ENCODE measurements at regions not wholly inside any gene's neighbourhood (a gene's known extent, or its start where the extent isn't known, plus 50 kb on each side); places are given as distances from the start of the nearest gene placed in this dataset.

GRCh38 chr11:70871881-70872280 lies 380.5 kb downstream of the SHANK2 start:
- no peaks in the 10 kb centered on the region for H3K79me2 ChIP-seq (ENCODE audit: control insufficient read depth, insufficient read depth, low read length, unreplicated experiment)
- H3K27ac ChIP-seq (ENCODE audit: low read depth, low read length), result no peak overlapping the region
- no peak overlapping the region for H3K4me3 ChIP-seq (ENCODE audit: low read depth, low read length)
- no peaks in the 10 kb centered on the region for H3K4me1 ChIP-seq (ENCODE audit: control insufficient read depth, insufficient read depth, low read length, unreplicated experiment)
- no peaks in the 10 kb centered on the region for H3K27me3 ChIP-seq (ENCODE audit: insufficient read depth, low read length)
- no peaks in the 10 kb centered on the region for H3K36me3 ChIP-seq (ENCODE audit: insufficient read depth, low read length)
- H2AFZ ChIP-seq (ENCODE audit: low read length, unreplicated experiment), result no peak overlapping the region

- H3K4me1 ChIP-seq (ENCODE audit: control insufficient read depth, insufficient read depth, low read length, unreplicated experiment), result no peaks in the 10 kb centered on the region
- H3K27ac ChIP-seq (ENCODE audit: low read depth, low read length), result no peak overlapping the region
- H3K79me2 ChIP-seq (ENCODE audit: control insufficient read depth, insufficient read depth, low read length, unreplicated experiment), result no peaks in the 10 kb centered on the region
- no peak overlapping the region for H3K4me3 ChIP-seq (ENCODE audit: low read depth, low read length)
- no peak overlapping the region for H2AFZ ChIP-seq (ENCODE audit: low read length, unreplicated experiment)
- no peaks in the 10 kb centered on the region for H3K27me3 ChIP-seq (ENCODE audit: insufficient read depth, low read length)
- no peaks in the 10 kb centered on the region for H3K36me3 ChIP-seq (ENCODE audit: insufficient read depth, low read length)
These were observed 380.1 kb downstream of the SHANK2 start for GRCh38 chr11:70872299-70872698.

- Histone ChIP-seq H3K4me3 (ENCODE audit: low read depth, low read length) (no peak overlapping the region), H3K36me3 (ENCODE audit: insufficient read depth, low read length) (no peaks in the 10 kb centered on the region), H3K4me1 (ENCODE audit: control insufficient read depth, insufficient read depth, low read length, unreplicated experiment) (no peaks in the 10 kb centered on the region), H3K79me2 (ENCODE audit: control insufficient read depth, insufficient read depth, low read length, unreplicated experiment) (no peaks in the 10 kb centered on the region), H2AFZ (ENCODE audit: low read length, unreplicated experiment) (no peak overlapping the region), H3K27ac (ENCODE audit: low read depth, low read length) (no peak overlapping the region), H3K27me3 (ENCODE audit: insufficient read depth, low read length) (no peaks in the 10 kb centered on the region)
These were observed 379.2 kb downstream of the SHANK2 start for GRCh38 chr11:70872955-70873735.

- Histone ChIP-seq H3K79me2 (ENCODE audit: control insufficient read depth, insufficient read depth, low read length, unreplicated experiment) (no peaks in the 10 kb centered on the region), H3K27ac (ENCODE audit: low read depth, low read length) (no peak overlapping the region), H3K4me3 (ENCODE audit: low read depth, low read length) (no peak overlapping the region), H2AFZ (ENCODE audit: low read length, unreplicated experiment) (no peak overlapping the region), H3K27me3 (ENCODE audit: insufficient read depth, low read length) (no peaks in the 10 kb centered on the region), H3K36me3 (ENCODE audit: insufficient read depth, low read length) (no peaks in the 10 kb centered on the region), H3K4me1 (ENCODE audit: control insufficient read depth, insufficient read depth, low read length, unreplicated experiment) (no peaks in the 10 kb centered on the region)
These were observed 378.5 kb downstream of the SHANK2 start for GRCh38 chr11:70873736-70874412.

- no peak overlapping the region for H3K4me3 ChIP-seq (ENCODE audit: low read depth, low read length)
- no peaks in the 10 kb centered on the region for H3K4me1 ChIP-seq (ENCODE audit: control insufficient read depth, insufficient read depth, low read length, unreplicated experiment)
- H3K27ac ChIP-seq (ENCODE audit: low read depth, low read length), result no peak overlapping the region
- H2AFZ ChIP-seq (ENCODE audit: low read length, unreplicated experiment), result no peak overlapping the region
- H3K27me3 ChIP-seq (ENCODE audit: insufficient read depth, low read length), result no peaks in the 10 kb centered on the region
- no peaks in the 10 kb centered on the region for H3K79me2 ChIP-seq (ENCODE audit: control insufficient read depth, insufficient read depth, low read length, unreplicated experiment)
- no peaks in the 10 kb centered on the region for H3K36me3 ChIP-seq (ENCODE audit: insufficient read depth, low read length)
These were observed 375.7 kb downstream of the SHANK2 start for GRCh38 chr11:70876685-70877084.

GRCh38 chr11:70877151-70877550 lies 375.2 kb downstream of the SHANK2 start:
- Histone ChIP-seq H2AFZ (ENCODE audit: low read length, unreplicated experiment) (no peak overlapping the region), H3K4me1 (ENCODE audit: control insufficient read depth, insufficient read depth, low read length, unreplicated experiment) (no peaks in the 10 kb centered on the region), H3K79me2 (ENCODE audit: control insufficient read depth, insufficient read depth, low read length, unreplicated experiment) (no peaks in the 10 kb centered on the region), H3K27me3 (ENCODE audit: insufficient read depth, low read length) (no peaks in the 10 kb centered on the region), H3K4me3 (ENCODE audit: low read depth, low read length) (no peak overlapping the region), H3K36me3 (ENCODE audit: insufficient read depth, low read length) (no peaks in the 10 kb centered on the region), H3K27ac (ENCODE audit: low read depth, low read length) (no peak overlapping the region)

- Histone ChIP-seq H3K36me3 (ENCODE audit: insufficient read depth, low read length) (no peaks in the 10 kb centered on the region), H3K4me1 (ENCODE audit: control insufficient read depth, insufficient read depth, low read length, unreplicated experiment) (no peaks in the 10 kb centered on the region), H2AFZ (ENCODE audit: low read length, unreplicated experiment) (no peak overlapping the region), H3K79me2 (ENCODE audit: control insufficient read depth, insufficient read depth, low read length, unreplicated experiment) (no peaks in the 10 kb centered on the region), H3K27ac (ENCODE audit: low read depth, low read length) (no peak overlapping the region), H3K4me3 (ENCODE audit: low read depth, low read length) (no peak overlapping the region), H3K27me3 (ENCODE audit: insufficient read depth, low read length) (no peaks in the 10 kb centered on the region)
These were observed 374.0 kb downstream of the SHANK2 start for GRCh38 chr11:70878366-70878765.

- H3K79me2 ChIP-seq (ENCODE audit: control insufficient read depth, insufficient read depth, low read length, unreplicated experiment), result no peaks in the 10 kb centered on the region
- H3K4me3 ChIP-seq (ENCODE audit: low read depth, low read length), result no peak overlapping the region
- H3K4me1 ChIP-seq (ENCODE audit: control insufficient read depth, insufficient read depth, low read length, unreplicated experiment), result no peaks in the 10 kb centered on the region
- no peaks in the 10 kb centered on the region for H3K36me3 ChIP-seq (ENCODE audit: insufficient read depth, low read length)
- no peak overlapping the region for H2AFZ ChIP-seq (ENCODE audit: low read length, unreplicated experiment)
- H3K27ac ChIP-seq (ENCODE audit: low read depth, low read length), result no peak overlapping the region
- H3K27me3 ChIP-seq (ENCODE audit: insufficient read depth, low read length), result no peaks in the 10 kb centered on the region
These were observed 372.6 kb downstream of the SHANK2 start for GRCh38 chr11:70879601-70880285.

GRCh38 chr11:70880416-70880815 lies 372.0 kb downstream of the SHANK2 start:
- no peak overlapping the region for H3K27ac ChIP-seq (ENCODE audit: low read depth, low read length)
- no peaks in the 10 kb centered on the region for H3K79me2 ChIP-seq (ENCODE audit: control insufficient read depth, insufficient read depth, low read length, unreplicated experiment)
- no peaks in the 10 kb centered on the region for H3K27me3 ChIP-seq (ENCODE audit: insufficient read depth, low read length)
- no peaks in the 10 kb centered on the region for H3K4me1 ChIP-seq (ENCODE audit: control insufficient read depth, insufficient read depth, low read length, unreplicated experiment)
- H2AFZ ChIP-seq (ENCODE audit: low read length, unreplicated experiment), result no peak overlapping the region
- no peak overlapping the region for H3K4me3 ChIP-seq (ENCODE audit: low read depth, low read length)
- no peaks in the 10 kb centered on the region for H3K36me3 ChIP-seq (ENCODE audit: insufficient read depth, low read length)

- no peak overlapping the region for H3K27ac ChIP-seq (ENCODE audit: low read depth, low read length)
- H3K79me2 ChIP-seq (ENCODE audit: control insufficient read depth, insufficient read depth, low read length, unreplicated experiment), result no peaks in the 10 kb centered on the region
- H2AFZ ChIP-seq (ENCODE audit: low read length, unreplicated experiment), result no peak overlapping the region
- H3K36me3 ChIP-seq (ENCODE audit: insufficient read depth, low read length), result no peaks in the 10 kb centered on the region
- no peaks in the 10 kb centered on the region for H3K27me3 ChIP-seq (ENCODE audit: insufficient read depth, low read length)
- H3K4me1 ChIP-seq (ENCODE audit: control insufficient read depth, insufficient read depth, low read length, unreplicated experiment), result no peaks in the 10 kb centered on the region
- no peak overlapping the region for H3K4me3 ChIP-seq (ENCODE audit: low read depth, low read length)
These were observed 370.2 kb downstream of the SHANK2 start for GRCh38 chr11:70881948-70882715.
